Smooth muscle cell (in vitro differentiated cells): ENCODE measurements at regions not wholly inside any gene's neighbourhood (a gene's known extent, or its start where the extent isn't known, plus 50 kb on each side); places are given as distances from the start of the nearest gene placed in this dataset.

Experiments used
- DNase-seq: peaks from one replicate; lab custom pipeline; 2025; ENCODE audit not compliant: unreplicated experiment; lab: John Stamatoyannopoulos, UW
- H2AFZ ChIP-seq: fragments of 200-600 bp; sonication (generic); 2 replicates; pipeline ENCODE4 v1.6.0; 2016; ENCODE audit warnings: antibody characterized with exemption, low read depth, mild to moderate bottlenecking
- H3F3A ChIP-seq: fragments of 200-600 bp; sonication (generic); 2 replicates; pipeline ENCODE4 v1.6.0; 2017; ENCODE audit warnings: antibody characterized with exemption, low read depth
- H3K27ac ChIP-seq: fragments of 200-600 bp; sonication (generic); 2 replicates; pipeline ENCODE4 v1.5.1; 2016; ENCODE audit warnings: low read depth, mild to moderate bottlenecking
- H3K27me3 ChIP-seq: fragments of 200-600 bp; sonication (generic); 2 replicates; pipeline ENCODE4 v1.6.1; 2016; ENCODE audit warnings: low read depth, mild to moderate bottlenecking
- H3K36me3 ChIP-seq: fragments of 200-600 bp; sonication (generic); 2 replicates; pipeline ENCODE4 v1.5.1; 2016; ENCODE audit warnings: low read depth
- H3K4me1 ChIP-seq: fragments of 200-600 bp; sonication (generic); 2 replicates; pipeline ENCODE4 v1.5.1; 2016; ENCODE audit warnings: low read depth
- H3K4me2 ChIP-seq: fragments of 200-600 bp; sonication (generic); 2 replicates; pipeline ENCODE4 v1.6.0; 2016; ENCODE audit warnings: mild to moderate bottlenecking
- H3K4me3 ChIP-seq: fragments of 200-600 bp; sonication (generic); 2 replicates; pipeline ENCODE4 v1.5.1; 2016; ENCODE audit warnings: mild to moderate bottlenecking
- H3K79me2 ChIP-seq: fragments of 200-600 bp; sonication (generic); 2 replicates; pipeline ENCODE4 v1.6.0; 2016; ENCODE audit warnings: low read depth, mild to moderate bottlenecking
- H3K9ac ChIP-seq: fragments of 200-600 bp; sonication (generic); 2 replicates; pipeline ENCODE4 v1.6.0; 2016; ENCODE audit warnings: low read depth
- H3K9me3 ChIP-seq: fragments of 200-600 bp; sonication (generic); replicated peaks from 2 replicates; pipeline ENCODE4 v1.5.1; 2016; ENCODE audit warnings: low read depth
- H4K20me1 ChIP-seq: fragments of 200-600 bp; sonication (generic); 2 replicates; pipeline ENCODE4 v1.6.0; 2016; ENCODE audit warnings: low read depth
- WGBS: methylation state at CpG from one replicate; pipeline ENCODE4 v1.1.7; 2016; ENCODE audit warnings: low lambda C conversion rate; 5-methylcytosine and 5-hydroxymethylcytosine counted together
- TF ChIP-seq, protein P1 (sequence below): fragments of 200-600 bp; sonication (generic); IDR thresholded peaks from 2 replicates; pipeline ENCODE4 v1.5.1; 2017; ENCODE audit warnings: borderline replicate concordance, mild to moderate bottlenecking, antibody characterized with exemption; ENCODE audit not compliant: insufficient read depth, poor library complexity, severe bottlenecking

DNA sequence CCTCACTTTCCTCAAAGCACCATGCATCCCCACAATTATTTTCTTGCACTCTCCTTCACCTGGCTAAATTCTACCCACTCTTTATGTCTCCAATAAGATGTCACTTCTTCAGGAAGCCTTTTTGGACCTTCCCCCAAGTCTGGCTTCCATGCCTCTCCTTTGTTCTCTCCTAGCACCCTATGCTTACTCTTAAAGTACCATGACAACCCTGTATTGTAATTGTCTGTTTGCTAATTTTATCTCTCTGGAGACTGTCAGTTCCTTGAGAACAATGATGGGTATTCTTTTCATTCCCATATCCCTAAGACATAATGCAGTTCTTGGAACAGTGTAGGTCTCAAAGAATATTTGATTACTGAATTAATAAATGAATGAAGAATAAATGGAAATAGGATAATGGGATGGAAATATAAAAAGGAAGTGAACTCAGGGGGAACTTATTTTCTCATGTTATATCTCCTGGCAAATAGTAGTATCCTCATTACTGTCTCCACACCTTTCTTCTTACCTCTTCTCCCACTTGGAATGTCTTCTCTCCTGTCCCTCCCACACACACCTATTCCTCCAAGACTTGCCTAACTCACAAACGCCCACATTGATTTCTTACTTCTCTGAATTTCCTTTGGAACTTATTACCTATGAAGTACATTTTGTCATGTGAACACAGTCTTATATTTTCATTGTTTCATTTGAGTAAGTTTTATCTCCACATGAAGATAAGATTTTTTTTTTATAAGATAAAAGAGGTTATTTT lies 499.1 kb downstream of the NFIB start:
- no peak overlapping the region for H2AFZ ChIP-seq
- H3K79me2 ChIP-seq = no peaks in the 10 kb centered on the region
- no peak overlapping the region for H3K27ac ChIP-seq
- TF ChIP-seq, protein P1, sequence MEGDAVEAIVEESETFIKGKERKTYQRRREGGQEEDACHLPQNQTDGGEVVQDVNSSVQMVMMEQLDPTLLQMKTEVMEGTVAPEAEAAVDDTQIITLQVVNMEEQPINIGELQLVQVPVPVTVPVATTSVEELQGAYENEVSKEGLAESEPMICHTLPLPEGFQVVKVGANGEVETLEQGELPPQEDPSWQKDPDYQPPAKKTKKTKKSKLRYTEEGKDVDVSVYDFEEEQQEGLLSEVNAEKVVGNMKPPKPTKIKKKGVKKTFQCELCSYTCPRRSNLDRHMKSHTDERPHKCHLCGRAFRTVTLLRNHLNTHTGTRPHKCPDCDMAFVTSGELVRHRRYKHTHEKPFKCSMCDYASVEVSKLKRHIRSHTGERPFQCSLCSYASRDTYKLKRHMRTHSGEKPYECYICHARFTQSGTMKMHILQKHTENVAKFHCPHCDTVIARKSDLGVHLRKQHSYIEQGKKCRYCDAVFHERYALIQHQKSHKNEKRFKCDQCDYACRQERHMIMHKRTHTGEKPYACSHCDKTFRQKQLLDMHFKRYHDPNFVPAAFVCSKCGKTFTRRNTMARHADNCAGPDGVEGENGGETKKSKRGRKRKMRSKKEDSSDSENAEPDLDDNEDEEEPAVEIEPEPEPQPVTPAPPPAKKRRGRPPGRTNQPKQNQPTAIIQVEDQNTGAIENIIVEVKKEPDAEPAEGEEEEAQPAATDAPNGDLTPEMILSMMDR = no peak
- H3K9me3 ChIP-seq = no peaks in the 10 kb centered on the region
- no peak overlapping the region for H3K4me3 ChIP-seq
- no peak for DNase-seq
- no peaks in the 10 kb centered on the region for H3K36me3 ChIP-seq
- no peaks in the 10 kb centered on the region for H3K4me1 ChIP-seq
- H4K20me1 ChIP-seq = no peaks in the 10 kb centered on the region
- no peak overlapping the region for H3K9ac ChIP-seq
- no peaks in the 10 kb centered on the region for H3F3A ChIP-seq
- no peak overlapping the region for H3K4me2 ChIP-seq
- WGBS = 97% methylated on average over 1 of the region's 1 CpG
- H3K27me3 ChIP-seq = no peaks in the 10 kb centered on the region

DNA sequence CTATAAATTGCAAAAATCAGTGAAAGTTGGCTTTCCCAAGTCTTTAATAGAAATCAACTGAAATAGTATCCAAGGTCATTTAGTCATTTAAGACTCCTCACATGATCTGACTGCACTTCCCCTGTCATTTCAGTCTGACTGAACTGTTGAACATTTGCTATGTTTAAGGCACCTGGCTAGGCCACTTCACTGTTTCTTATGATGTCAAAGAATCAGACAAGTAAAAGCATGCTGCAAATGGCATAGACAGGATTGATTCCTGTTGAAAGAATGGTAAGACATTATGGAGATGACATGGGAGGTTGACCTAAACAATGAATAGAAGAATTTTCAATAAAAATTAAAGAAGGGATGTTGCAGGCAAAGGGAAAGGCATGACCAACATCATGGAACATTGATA lies 502.1 kb downstream of the NFIB start:
- Histone ChIP-seq H3K9me3 (no peaks in the 10 kb centered on the region), H2AFZ (no peak overlapping the region), H4K20me1 (no peaks in the 10 kb centered on the region), H3K4me2 (no peak overlapping the region), H3K79me2 (no peaks in the 10 kb centered on the region), H3K36me3 (no peaks in the 10 kb centered on the region), H3K4me1 (no peaks in the 10 kb centered on the region), H3F3A (no peaks in the 10 kb centered on the region), H3K4me3 (no peak overlapping the region), H3K27me3 (no peaks in the 10 kb centered on the region), H3K9ac (no peak overlapping the region), H3K27ac (no peak overlapping the region)
- DNase-seq = no peak
- TF ChIP-seq, protein P1 = no peak

DNA sequence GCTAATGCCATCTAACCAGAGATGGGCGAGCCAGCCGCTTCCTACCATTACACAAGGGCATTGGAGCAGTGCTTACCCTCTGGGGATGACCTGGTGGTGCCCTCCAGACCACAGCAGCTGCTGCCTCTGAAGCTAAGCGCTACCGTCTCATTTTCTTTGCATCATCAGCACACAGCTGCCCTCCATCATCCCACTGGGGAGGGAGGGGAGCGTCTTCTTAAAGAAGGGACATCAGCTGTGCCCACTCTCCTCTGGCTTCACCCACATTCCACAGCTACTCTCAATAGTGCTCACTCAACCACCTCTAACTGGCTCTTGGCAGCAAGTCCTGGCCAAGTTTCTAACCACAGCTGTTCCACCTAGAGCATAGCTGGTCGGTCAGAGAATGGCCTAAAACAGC lies 503.4 kb downstream of the NFIB start:
- H4K20me1 ChIP-seq = no peaks in the 10 kb centered on the region
- H3K9me3 ChIP-seq = no peaks in the 10 kb centered on the region
- no peak overlapping the region for H3K9ac ChIP-seq
- H2AFZ ChIP-seq = no peak overlapping the region
- WGBS = 93% methylated on average over 6 of the region's 6 CpGs
- H3K79me2 ChIP-seq = no peaks in the 10 kb centered on the region
- no peaks in the 10 kb centered on the region for H3K4me1 ChIP-seq
- TF ChIP-seq, protein P1 = no peak
- no peak overlapping the region for H3K4me3 ChIP-seq
- DNase-seq = no peak
- no peaks in the 10 kb centered on the region for H3K27me3 ChIP-seq
- no peak overlapping the region for H3K4me2 ChIP-seq
- no peaks in the 10 kb centered on the region for H3F3A ChIP-seq
- no peaks in the 10 kb centered on the region for H3K36me3 ChIP-seq
- H3K27ac ChIP-seq = no peak overlapping the region

DNA sequence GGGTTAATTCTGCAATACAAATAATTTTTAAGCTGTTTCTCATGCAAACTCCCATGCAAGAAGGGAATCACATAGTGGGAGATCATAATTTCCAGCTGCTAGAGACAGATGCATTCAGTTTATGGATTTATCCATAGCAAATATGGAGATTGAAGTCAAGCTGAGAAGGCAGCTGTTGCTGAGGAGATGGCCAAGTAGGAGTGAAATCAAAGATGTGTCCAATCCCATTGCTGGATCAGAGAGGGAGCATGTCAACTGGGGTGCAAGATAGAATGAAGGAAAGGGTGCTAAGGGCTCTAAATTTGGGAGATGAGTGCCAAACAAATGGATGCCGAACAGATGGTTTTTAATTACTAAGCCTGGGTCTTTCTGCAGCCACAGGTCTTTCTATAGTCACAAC lies 504.5 kb downstream of the NFIB start:
- Histone ChIP-seq H3K27ac (no peak overlapping the region), H3K4me2 (no peak overlapping the region), H3K9ac (no peak overlapping the region), H3K4me1 (no peaks in the 10 kb centered on the region), H3K79me2 (no peaks in the 10 kb centered on the region), H3K4me3 (no peak overlapping the region), H3K36me3 (no peaks in the 10 kb centered on the region), H4K20me1 (no peaks in the 10 kb centered on the region), H3F3A (no peaks in the 10 kb centered on the region), H2AFZ (no peak overlapping the region), H3K9me3 (no peaks in the 10 kb centered on the region), H3K27me3 (no peaks in the 10 kb centered on the region)
- WGBS = 100% methylated on average over 1 of the region's 1 CpG
- DNase-seq = no peak
- TF ChIP-seq, protein P1 = no peak
